DND-41 (cell line): ENCODE measurements at regions not wholly inside any gene's neighbourhood (a gene's known extent, or its start where the extent isn't known, plus 50 kb on each side); places are given as distances from the start of the nearest gene placed in this dataset.

Experiments used
- ATAC-seq: fragments of 200-7000 bp; cut with Tn5 transposase; 3 replicates; pipeline ENCODE4 v1.9.1; 2021; ENCODE audit warnings: low read depth; ENCODE audit not compliant: insufficient read depth
- DNase-seq: peaks from one replicate; pipeline ENCODE4 v3.0.0-alpha.2; 2020
- H2AFZ ChIP-seq: 2 replicates; pipeline ENCODE4 v1.6.0; 2012; ENCODE audit warnings: low read depth, low read length
- H3K27ac ChIP-seq: 2 replicates; pipeline ENCODE4 v1.5.1; 2012; ENCODE audit warnings: low read length, inconsistent platforms
- H3K27me3 ChIP-seq: fragments of 200-600 bp; sonication (generic); 2 replicates; pipeline ENCODE4 v1.6.0; 2012; ENCODE audit warnings: low read length, mild to moderate bottlenecking, inconsistent platforms; ENCODE audit not compliant: insufficient read depth, poor library complexity
- H3K36me3 ChIP-seq: 2 replicates; pipeline ENCODE4 v1.5.1; 2012; ENCODE audit warnings: low read length, inconsistent platforms; ENCODE audit not compliant: insufficient read depth
- H3K4me1 ChIP-seq: 2 replicates; pipeline ENCODE4 v1.5.1; 2012; ENCODE audit warnings: mild to moderate bottlenecking, low read length; ENCODE audit not compliant: insufficient read depth
- H3K4me2 ChIP-seq: 2 replicates; pipeline ENCODE4 v1.6.0; 2012; ENCODE audit warnings: mild to moderate bottlenecking, moderate library complexity, low read length, inconsistent platforms; ENCODE audit not compliant: insufficient read depth
- H3K4me3 ChIP-seq, 2 experiments: fragments of 200-600 bp in 1 of 2; shearing (Covaris generic) in 1 of 2; 2 replicates each; pipeline ENCODE4 v1.5.1; 2012 to 2016; ENCODE audit warnings: inconsistent platforms in 2 of 2, low read length in 2 of 2, mild to moderate bottlenecking in 2 of 2, low read depth in 1 of 2, moderate library complexity in 1 of 2
- H3K79me2 ChIP-seq: 2 replicates; pipeline ENCODE4 v1.6.0; 2012; ENCODE audit warnings: low read length, inconsistent platforms; ENCODE audit not compliant: insufficient read depth
- H3K9ac ChIP-seq: 2 replicates; pipeline ENCODE4 v1.6.0; 2012; ENCODE audit warnings: low read depth, mild to moderate bottlenecking, inconsistent platforms, low read length, moderate library complexity
- H3K9me3 ChIP-seq: 2 replicates; pipeline ENCODE4 v1.5.1; 2012; ENCODE audit warnings: low read length, moderate library complexity, mild to moderate bottlenecking, inconsistent platforms; ENCODE audit not compliant: insufficient read depth, severe bottlenecking
- H4K20me1 ChIP-seq: 2 replicates; pipeline ENCODE4 v1.6.0; 2012; ENCODE audit warnings: low read length; ENCODE audit not compliant: insufficient read depth
- EZH2 ChIP-seq: IDR thresholded peaks from 3 replicates; pipeline ENCODE4 v1.6.1; 2012; ENCODE audit warnings: borderline replicate concordance, low read depth, mild to moderate bottlenecking, moderate library complexity, low read length, inconsistent platforms; ENCODE audit not compliant: severe bottlenecking
- TF ChIP-seq, protein P1 (sequence below): IDR thresholded peaks from 2 replicates; pipeline ENCODE4 v1.5.1; 2012; ENCODE audit warnings: borderline replicate concordance, low read length, moderate library complexity, mild to moderate bottlenecking; ENCODE audit not compliant: poor library complexity, severe bottlenecking; ENCODE audit errors: extremely low read depth

GRCh38 chr15:31845791-31846190 lies 184.5 kb upstream of the CHRNA7 start:
- DNase-seq (no peak), ATAC-seq (no peak)
- no peak overlapping the region for H3K4me2 ChIP-seq
- no peak overlapping the region for H3K9ac ChIP-seq
- TF ChIP-seq EZH2: no peak
- H3K4me3 ChIP-seq: no peak overlapping the region
- no peaks in the 10 kb centered on the region for H3K79me2 ChIP-seq
- peaks cover 4% of the 10 kb centered on the region for H3K27me3 ChIP-seq
- no peak overlapping the region for H2AFZ ChIP-seq
- H3K27ac ChIP-seq: no peak overlapping the region
- no peaks in the 10 kb centered on the region for H3K9me3 ChIP-seq
- no peaks in the 10 kb centered on the region for H4K20me1 ChIP-seq
- H3K36me3 ChIP-seq: no peaks in the 10 kb centered on the region
- no peaks in the 10 kb centered on the region for H3K4me1 ChIP-seq

GRCh38 chr15:31847961-31848360 lies 182.4 kb upstream of the CHRNA7 start:
- H3K36me3 ChIP-seq: no peaks in the 10 kb centered on the region
- no peak overlapping the region for H3K27ac ChIP-seq
- ATAC-seq (no peak), DNase-seq (no peak)
- H3K27me3 ChIP-seq: peaks cover under 1% of the 10 kb centered on the region
- no peak for TF ChIP-seq EZH2
- TF ChIP-seq, protein P1, sequence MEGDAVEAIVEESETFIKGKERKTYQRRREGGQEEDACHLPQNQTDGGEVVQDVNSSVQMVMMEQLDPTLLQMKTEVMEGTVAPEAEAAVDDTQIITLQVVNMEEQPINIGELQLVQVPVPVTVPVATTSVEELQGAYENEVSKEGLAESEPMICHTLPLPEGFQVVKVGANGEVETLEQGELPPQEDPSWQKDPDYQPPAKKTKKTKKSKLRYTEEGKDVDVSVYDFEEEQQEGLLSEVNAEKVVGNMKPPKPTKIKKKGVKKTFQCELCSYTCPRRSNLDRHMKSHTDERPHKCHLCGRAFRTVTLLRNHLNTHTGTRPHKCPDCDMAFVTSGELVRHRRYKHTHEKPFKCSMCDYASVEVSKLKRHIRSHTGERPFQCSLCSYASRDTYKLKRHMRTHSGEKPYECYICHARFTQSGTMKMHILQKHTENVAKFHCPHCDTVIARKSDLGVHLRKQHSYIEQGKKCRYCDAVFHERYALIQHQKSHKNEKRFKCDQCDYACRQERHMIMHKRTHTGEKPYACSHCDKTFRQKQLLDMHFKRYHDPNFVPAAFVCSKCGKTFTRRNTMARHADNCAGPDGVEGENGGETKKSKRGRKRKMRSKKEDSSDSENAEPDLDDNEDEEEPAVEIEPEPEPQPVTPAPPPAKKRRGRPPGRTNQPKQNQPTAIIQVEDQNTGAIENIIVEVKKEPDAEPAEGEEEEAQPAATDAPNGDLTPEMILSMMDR: no peak
- H2AFZ ChIP-seq: no peak overlapping the region
- H3K79me2 ChIP-seq: no peaks in the 10 kb centered on the region
- H3K9ac ChIP-seq: no peak overlapping the region
- no peaks in the 10 kb centered on the region for H3K9me3 ChIP-seq
- H3K4me2 ChIP-seq: no peak overlapping the region
- no peaks in the 10 kb centered on the region for H4K20me1 ChIP-seq
- H3K4me3 ChIP-seq: no peak overlapping the region
- H3K4me1 ChIP-seq: no peaks in the 10 kb centered on the region

DNA sequence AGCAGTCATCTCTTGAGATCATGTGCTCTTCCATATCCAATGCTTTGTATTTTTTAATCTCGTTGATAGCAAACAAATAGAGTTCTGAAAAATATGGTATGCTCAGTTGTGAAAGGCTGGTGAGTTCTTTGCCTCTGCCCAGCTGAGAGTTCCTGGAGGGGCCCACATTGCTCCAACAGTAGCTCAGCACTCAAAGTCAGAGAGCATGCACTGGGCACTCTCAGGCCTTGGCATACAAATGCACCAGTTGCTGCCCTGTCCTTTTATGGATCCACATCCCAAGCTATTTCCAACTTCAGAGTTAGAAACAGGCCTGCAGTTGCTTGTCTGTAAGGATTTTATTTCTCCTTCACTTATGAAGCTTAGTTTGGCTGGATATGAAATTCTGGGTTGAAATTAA lies 181.7 kb upstream of the CHRNA7 start:
- Histone ChIP-seq H3K27ac (no peak overlapping the region), H3K4me3 (no peak overlapping the region), H3K9me3 (no peaks in the 10 kb centered on the region), H3K36me3 (no peaks in the 10 kb centered on the region), H3K79me2 (no peaks in the 10 kb centered on the region), H3K27me3 (peaks cover 4% of the 10 kb centered on the region), H3K9ac (no peak overlapping the region), H4K20me1 (no peaks in the 10 kb centered on the region), H3K4me2 (no peak overlapping the region), H3K4me1 (no peaks in the 10 kb centered on the region), H2AFZ (no peak overlapping the region)
- DNase-seq: no peak
- no peak for ATAC-seq
- no peak for TF ChIP-seq EZH2
- TF ChIP-seq, protein P1: no peak

DNA sequence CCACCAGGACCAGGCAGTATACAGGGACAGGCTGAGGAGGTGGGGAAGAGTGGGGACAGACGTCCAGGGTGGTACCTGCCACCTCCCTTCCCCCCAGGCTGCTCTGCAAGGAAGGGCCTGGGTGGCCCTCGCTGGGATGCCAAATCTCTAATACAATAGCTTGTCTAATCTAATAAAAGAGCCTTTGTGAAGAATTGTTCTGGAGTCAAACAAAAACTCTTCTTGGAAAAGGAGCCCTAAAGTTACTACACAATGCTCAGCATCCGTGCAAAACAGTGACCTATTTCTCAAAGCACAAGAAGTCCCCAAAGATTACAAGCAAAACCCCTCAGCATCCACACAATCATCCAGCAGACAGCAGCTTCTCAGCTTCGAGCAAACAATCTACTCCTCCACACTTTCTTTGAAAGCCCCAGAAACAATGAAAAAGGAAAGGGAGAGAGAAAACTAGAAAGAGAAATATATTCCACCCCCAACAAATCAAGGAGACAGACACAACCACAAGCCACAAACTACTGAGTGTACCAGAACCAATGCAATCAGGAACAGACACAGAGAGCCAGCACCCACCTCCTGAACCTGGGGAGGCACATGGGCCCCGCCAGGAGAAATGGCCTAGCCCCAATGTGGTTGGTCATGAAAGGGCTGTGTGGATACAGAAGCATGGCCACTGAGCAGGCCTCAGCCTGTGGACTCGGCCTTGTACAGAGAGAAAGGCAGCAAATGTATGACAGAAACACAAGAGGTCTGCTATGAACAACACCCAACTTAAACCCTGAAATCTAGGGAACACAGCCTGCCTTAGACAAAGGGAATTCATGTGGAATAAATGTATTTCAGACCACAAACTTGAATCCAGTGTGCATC lies 177.1 kb upstream of the CHRNA7 start:
- no peaks in the 10 kb centered on the region for H3K79me2 ChIP-seq
- H3K9ac ChIP-seq: no peak overlapping the region
- no peak overlapping the region for H3K4me2 ChIP-seq
- H3K27me3 ChIP-seq: peaks cover 8% of the 10 kb centered on the region
- no peaks in the 10 kb centered on the region for H3K9me3 ChIP-seq
- H2AFZ ChIP-seq: no peak overlapping the region
- H3K36me3 ChIP-seq: no peaks in the 10 kb centered on the region
- H3K27ac ChIP-seq: no peak overlapping the region
- H3K4me3 ChIP-seq: no peak overlapping the region
- no peak for ATAC-seq
- TF ChIP-seq, protein P1: no peak
- TF ChIP-seq EZH2: no peak
- no peaks in the 10 kb centered on the region for H4K20me1 ChIP-seq
- no peaks in the 10 kb centered on the region for H3K4me1 ChIP-seq
- DNase-seq: no peak
